ENCODE measurements at regions not wholly inside any gene's neighbourhood (a gene's known extent, or its start where the extent isn't known, plus 50 kb on each side); places are given as distances from the start of the nearest gene placed in this dataset.
"Not testable (repeated sequence)": the region's sequence is repeated elsewhere in the genome, so short reads cannot be mapped to it uniquely, and the experiment has no call there.

- DNase-seq, result no peak
Observed at GRCh38 chr5:44538797-44539601, 149.8 kb upstream of the FGF10 start.

GRCh38 chr5:44536650-44537260 is 147.5 kb upstream of the FGF10 start:
- peak; percentile 16 to 48 (median 25) for DNase-seq

- DNase-seq, result no peak
Observed at GRCh38 chr5:44535621-44536020, 146.4 kb upstream of the FGF10 start.

GRCh38 chr5:44532981-44533380 is 143.8 kb upstream of the FGF10 start:
- no peak for DNase-seq

GRCh38 chr5:44531756-44532155 is 142.5 kb upstream of the FGF10 start:
- not testable (repeated sequence) for DNase-seq

GRCh38 chr5:44530783-44531182 is 141.6 kb upstream of the FGF10 start:
- not testable (repeated sequence) for DNase-seq

- no peak for DNase-seq
Observed at GRCh38 chr5:44511596-44511995, 122.4 kb upstream of the FGF10 start.

GRCh38 chr5:44506561-44506960 is 117.3 kb upstream of the FGF10 start:
- no peak for DNase-seq

GRCh38 chr5:44499381-44499780 is 110.2 kb upstream of the FGF10 start:
- no peak for DNase-seq

- DNase-seq, result no peak
Observed at GRCh38 chr5:44497606-44498005, 108.4 kb upstream of the FGF10 start.

- no peak for DNase-seq
Observed at GRCh38 chr5:44495280-44495679, 106.1 kb upstream of the FGF10 start.

- DNase-seq, result no peak
Observed at GRCh38 chr5:44489759-44490158, 100.5 kb upstream of the FGF10 start.

- no peak for DNase-seq
Observed at GRCh38 chr5:44486591-44486990, 97.4 kb upstream of the FGF10 start.

GRCh38 chr5:44454002-44454401 is 64.8 kb upstream of the FGF10 start:
- DNase-seq, result no peak

- DNase-seq, result no peak
Observed at GRCh38 chr5:44446399-44446798, 57.2 kb upstream of the FGF10 start.

- no peak for DNase-seq
Observed at GRCh38 chr5:44443172-44443571, 54.0 kb upstream of the FGF10 start.

- no peak for DNase-seq
Observed at GRCh38 chr5:44441460-44441859, 52.2 kb upstream of the FGF10 start.

GRCh38 chr5:44440186-44440585 is 51.0 kb upstream of the FGF10 start:
- no peak for DNase-seq
